ENCODE measurements at regions not wholly inside any gene's neighbourhood (a gene's known extent, or its start where the extent isn't known, plus 50 kb on each side); places are given as distances from the start of the nearest gene placed in this dataset.

DNA sequence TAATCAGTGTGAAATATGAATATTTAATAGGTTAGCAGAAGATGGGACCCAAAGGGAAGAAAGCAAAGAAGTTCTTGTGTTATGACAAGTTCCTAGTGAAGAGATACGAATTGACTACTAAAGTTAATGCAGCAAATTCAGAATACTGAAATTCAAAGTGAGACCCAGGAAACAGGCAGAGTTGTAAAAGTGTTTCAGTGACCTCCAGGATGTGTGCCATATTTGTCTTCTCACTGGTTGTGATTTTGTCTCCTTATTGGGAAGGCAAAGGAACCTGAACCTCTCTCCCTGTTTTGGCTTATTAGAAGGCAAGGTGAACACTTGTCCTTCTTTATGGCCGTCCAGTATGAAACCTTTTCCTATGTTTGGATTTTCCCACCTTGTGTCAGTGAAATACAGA is 51.8 kb upstream of the DTNBP1 start:
- no peak for TF ChIP-seq EZH2 (IDR thresholded peaks at IDR 0.05; ENCODE audit: insufficient read depth, poor library complexity, severe bottlenecking)
- no peak for TF ChIP-seq EZH2phosphoT487 (IDR thresholded peaks at IDR 0.05; ENCODE audit: insufficient read depth, low read depth)

All from GM23248 (cell line).